ENCODE measurements at regions not wholly inside any gene's neighbourhood (a gene's known extent, or its start where the extent isn't known, plus 50 kb on each side); places are given as distances from the start of the nearest gene placed in this dataset.

DNA sequence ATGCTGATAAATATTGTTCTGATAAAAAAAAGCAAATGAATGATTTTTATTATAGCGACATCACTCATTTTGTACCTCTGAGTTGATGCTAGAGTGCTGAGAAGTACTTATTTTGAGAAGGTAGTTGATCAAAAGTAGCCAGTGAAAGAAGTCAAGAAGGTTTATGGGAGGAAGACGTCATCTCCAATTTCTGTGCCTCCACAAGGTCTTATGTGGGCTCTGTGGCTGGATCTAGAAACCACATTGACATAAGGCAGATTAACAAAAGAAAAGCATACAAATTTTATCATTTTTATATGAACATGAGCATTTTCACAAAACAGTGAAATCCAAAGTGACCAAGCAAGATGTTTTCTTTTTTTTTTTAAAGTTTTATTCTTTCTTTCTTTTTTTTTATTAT lies 289.5 kb upstream of the FAR2 start:
- H3K27ac Mint-ChIP-seq (ENCODE audit: unreplicated experiment) = no peak overlapping the region
- no peaks in the 10 kb centered on the region for H3K4me1 Mint-ChIP-seq (ENCODE audit: low read depth, unreplicated experiment)

DNA sequence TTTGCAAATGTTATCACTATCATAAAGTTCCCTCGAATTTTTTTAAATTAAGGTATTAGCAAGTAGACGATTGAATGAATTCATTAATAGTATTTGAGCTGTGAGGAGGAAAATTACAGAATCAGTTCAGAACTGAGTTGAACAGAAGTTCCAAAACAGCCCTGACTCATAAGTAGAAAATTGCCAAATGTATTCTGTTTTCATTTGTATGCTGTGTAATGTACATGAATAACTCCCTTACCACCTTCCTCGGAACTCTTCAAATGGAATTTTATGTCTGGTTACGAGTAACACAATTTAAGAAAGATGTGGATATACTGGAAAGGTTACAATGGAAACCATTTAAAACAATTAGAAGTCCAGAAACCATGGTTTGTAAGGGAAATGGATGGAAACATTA lies 283.3 kb upstream of the FAR2 start:
- TF ChIP-seq, protein P1, sequence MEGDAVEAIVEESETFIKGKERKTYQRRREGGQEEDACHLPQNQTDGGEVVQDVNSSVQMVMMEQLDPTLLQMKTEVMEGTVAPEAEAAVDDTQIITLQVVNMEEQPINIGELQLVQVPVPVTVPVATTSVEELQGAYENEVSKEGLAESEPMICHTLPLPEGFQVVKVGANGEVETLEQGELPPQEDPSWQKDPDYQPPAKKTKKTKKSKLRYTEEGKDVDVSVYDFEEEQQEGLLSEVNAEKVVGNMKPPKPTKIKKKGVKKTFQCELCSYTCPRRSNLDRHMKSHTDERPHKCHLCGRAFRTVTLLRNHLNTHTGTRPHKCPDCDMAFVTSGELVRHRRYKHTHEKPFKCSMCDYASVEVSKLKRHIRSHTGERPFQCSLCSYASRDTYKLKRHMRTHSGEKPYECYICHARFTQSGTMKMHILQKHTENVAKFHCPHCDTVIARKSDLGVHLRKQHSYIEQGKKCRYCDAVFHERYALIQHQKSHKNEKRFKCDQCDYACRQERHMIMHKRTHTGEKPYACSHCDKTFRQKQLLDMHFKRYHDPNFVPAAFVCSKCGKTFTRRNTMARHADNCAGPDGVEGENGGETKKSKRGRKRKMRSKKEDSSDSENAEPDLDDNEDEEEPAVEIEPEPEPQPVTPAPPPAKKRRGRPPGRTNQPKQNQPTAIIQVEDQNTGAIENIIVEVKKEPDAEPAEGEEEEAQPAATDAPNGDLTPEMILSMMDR (IDR thresholded peaks at IDR 0.05; ENCODE audit: partially characterized antibody, unreplicated experiment) = no peak
- Mint-ChIP-seq H3K4me3 (ENCODE audit: unreplicated experiment) (no peak overlapping the region), H3K27ac (ENCODE audit: unreplicated experiment) (no peak overlapping the region)

More for the DNA sequence above, 289.5 kb upstream of the FAR2 start:
- Mint-ChIP-seq H3K4me3 (ENCODE audit: unreplicated experiment) (no peak overlapping the region), H3K36me3 (ENCODE audit: unreplicated experiment) (no peaks in the 10 kb centered on the region), H3K9me3 (ENCODE audit: unreplicated experiment) (no peaks in the 10 kb centered on the region), H3K27me3 (ENCODE audit: unreplicated experiment) (no peaks in the 10 kb centered on the region)
- DNase-seq = no peak
- TF ChIP-seq, protein P1 (IDR thresholded peaks at IDR 0.05; ENCODE audit: partially characterized antibody, unreplicated experiment) = no peak

DNA sequence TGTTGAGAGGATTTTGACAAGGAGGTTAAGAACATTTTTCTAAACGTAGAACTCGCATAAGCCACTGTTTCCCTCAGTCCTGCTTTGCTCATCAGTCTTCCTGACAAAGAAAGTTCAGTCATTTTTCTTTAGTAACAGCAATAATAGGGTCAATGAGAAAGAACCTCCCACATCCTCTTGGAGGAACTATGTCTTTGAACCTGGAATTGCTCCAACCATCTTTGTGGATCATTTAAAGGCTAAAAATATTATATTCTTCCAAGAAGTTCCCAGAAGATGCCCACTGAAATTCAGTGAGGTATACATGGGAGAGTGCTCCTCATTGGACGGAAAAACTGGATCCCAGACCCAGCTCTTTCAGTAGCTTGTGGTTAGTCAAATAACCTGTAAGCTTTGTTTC lies 282.8 kb upstream of the FAR2 start:
- H3K4me1 Mint-ChIP-seq (ENCODE audit: low read depth, unreplicated experiment) = no peaks in the 10 kb centered on the region
- H3K27me3 Mint-ChIP-seq (ENCODE audit: unreplicated experiment) = no peaks in the 10 kb centered on the region
- DNase-seq = no peak
- H3K36me3 Mint-ChIP-seq (ENCODE audit: unreplicated experiment) = no peaks in the 10 kb centered on the region
- no peak overlapping the region for H3K27ac Mint-ChIP-seq (ENCODE audit: unreplicated experiment)
- no peaks in the 10 kb centered on the region for H3K9me3 Mint-ChIP-seq (ENCODE audit: unreplicated experiment)
- H3K4me3 Mint-ChIP-seq (ENCODE audit: unreplicated experiment) = no peak overlapping the region
- TF ChIP-seq, protein P1 (IDR thresholded peaks at IDR 0.05; ENCODE audit: partially characterized antibody, unreplicated experiment) = no peak

More for the DNA sequence above, 283.3 kb upstream of the FAR2 start:
- Mint-ChIP-seq H3K9me3 (ENCODE audit: unreplicated experiment) (no peaks in the 10 kb centered on the region), H3K4me1 (ENCODE audit: low read depth, unreplicated experiment) (no peaks in the 10 kb centered on the region), H3K27me3 (ENCODE audit: unreplicated experiment) (no peaks in the 10 kb centered on the region), H3K36me3 (ENCODE audit: unreplicated experiment) (no peaks in the 10 kb centered on the region)
- DNase-seq = no peak

DNA sequence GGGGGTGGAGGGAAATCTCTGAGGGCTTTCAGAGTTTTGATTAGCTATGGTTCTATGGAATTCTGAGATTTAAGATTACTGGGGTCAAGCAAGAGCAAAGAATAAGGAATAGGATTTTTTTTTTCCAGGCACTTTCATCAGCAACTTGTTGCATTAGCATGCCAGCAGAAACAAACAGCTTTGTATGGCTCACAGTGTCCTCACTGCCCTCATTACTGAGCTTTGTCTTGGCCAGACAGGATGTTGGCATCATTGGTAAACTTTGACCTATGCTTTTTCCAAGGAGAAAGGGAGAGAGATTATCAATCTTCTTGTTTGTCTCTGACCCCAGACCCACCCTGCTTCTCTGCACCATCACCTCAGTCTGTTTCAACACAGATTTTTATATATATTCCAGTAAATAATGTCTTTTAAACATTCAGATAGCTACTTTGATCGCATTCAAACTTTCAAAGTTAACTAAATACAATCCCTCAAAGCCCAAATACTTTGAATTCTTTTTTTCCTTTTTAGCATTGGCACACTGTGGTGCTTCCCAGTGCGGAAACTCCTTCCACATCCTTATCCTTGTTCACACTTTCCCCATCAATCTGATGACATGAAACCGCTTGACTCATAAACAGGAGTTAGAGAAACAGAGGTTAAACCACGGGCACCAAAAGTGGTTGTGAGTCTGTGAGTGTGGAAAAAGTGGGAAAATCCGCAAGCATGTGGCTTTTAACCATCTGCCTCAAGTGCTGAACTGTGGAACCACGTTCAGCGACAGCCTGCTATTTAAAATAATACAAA lies 282.2 kb upstream of the FAR2 start:
- Mint-ChIP-seq H3K9me3 (ENCODE audit: unreplicated experiment) (no peaks in the 10 kb centered on the region), H3K36me3 (ENCODE audit: unreplicated experiment) (no peaks in the 10 kb centered on the region), H3K4me1 (ENCODE audit: low read depth, unreplicated experiment) (no peaks in the 10 kb centered on the region), H3K27me3 (ENCODE audit: unreplicated experiment) (no peaks in the 10 kb centered on the region), H3K4me3 (ENCODE audit: unreplicated experiment) (no peak overlapping the region), H3K27ac (ENCODE audit: unreplicated experiment) (no peak overlapping the region)
- TF ChIP-seq, protein P1 (IDR thresholded peaks at IDR 0.05; ENCODE audit: partially characterized antibody, unreplicated experiment) = no peak
- no peak for DNase-seq

DNA sequence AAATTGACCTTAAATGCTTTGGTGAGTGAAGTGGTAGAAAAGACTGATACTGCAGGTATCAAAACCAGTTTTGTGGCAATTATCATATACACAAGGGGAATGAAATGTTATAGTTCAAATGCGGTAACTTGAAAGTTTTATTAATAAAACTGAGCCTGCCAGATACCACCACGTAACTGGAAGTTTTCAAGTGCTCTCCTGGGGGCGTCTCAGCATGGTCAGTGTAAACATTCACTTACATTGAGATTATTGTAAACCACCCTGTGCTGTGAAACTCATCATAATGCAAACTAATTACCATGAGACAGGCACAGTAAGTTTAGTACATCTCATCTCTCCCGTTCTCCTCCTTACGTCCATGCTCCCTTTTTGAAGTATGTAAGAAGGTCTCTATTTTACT lies 280.7 kb upstream of the FAR2 start:
- H3K36me3 Mint-ChIP-seq (ENCODE audit: unreplicated experiment) = no peaks in the 10 kb centered on the region

More for the DNA sequence above, 280.7 kb upstream of the FAR2 start:
- H3K27ac Mint-ChIP-seq (ENCODE audit: unreplicated experiment) = no peak overlapping the region
- no peaks in the 10 kb centered on the region for H3K27me3 Mint-ChIP-seq (ENCODE audit: unreplicated experiment)
- H3K4me3 Mint-ChIP-seq (ENCODE audit: unreplicated experiment) = no peak overlapping the region
- no peaks in the 10 kb centered on the region for H3K9me3 Mint-ChIP-seq (ENCODE audit: unreplicated experiment)
- DNase-seq = no peak
- TF ChIP-seq, protein P1 (IDR thresholded peaks at IDR 0.05; ENCODE audit: partially characterized antibody, unreplicated experiment) = no peak
- no peaks in the 10 kb centered on the region for H3K4me1 Mint-ChIP-seq (ENCODE audit: low read depth, unreplicated experiment)

All from glutamatergic neuron (in vitro differentiated cells).